HG02852 (cell line): ENCODE measurements at regions not wholly inside any gene's neighbourhood (a gene's known extent, or its start where the extent isn't known, plus 50 kb on each side); places are given as distances from the start of the nearest gene placed in this dataset.

Experiments used
- ATAC-seq: cut with Tn5 transposase; IDR thresholded peaks from one replicate; pipeline ENCODE4 v1.9.1; 2021; ENCODE audit warnings: mild to moderate bottlenecking, moderate library complexity; ENCODE audit not compliant: unreplicated experiment

- no peak for ATAC-seq
Measured at GRCh38 chr6:168837254-168838036, 396.5 kb downstream of the SMOC2 start.

DNA sequence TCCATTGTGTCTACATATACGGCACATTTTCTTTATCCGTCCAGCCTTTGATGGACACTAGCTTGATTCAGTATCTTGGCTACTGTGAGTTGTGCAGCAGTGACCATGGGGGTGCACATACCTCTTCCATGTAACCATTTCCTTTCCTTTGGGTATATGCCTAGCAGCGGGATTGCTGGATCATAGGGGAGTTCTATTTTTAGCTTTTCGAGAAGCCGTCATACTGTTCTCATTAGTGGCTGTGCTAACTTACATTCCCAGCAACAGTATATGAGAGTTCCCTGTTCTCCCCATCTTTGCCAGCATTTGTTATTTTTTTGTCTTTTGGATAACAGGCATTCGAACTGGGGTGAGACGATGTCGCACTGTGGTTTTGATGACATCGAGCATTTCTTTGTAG, 395.0 kb downstream of the SMOC2 start:
- ATAC-seq, result no peak

GRCh38 chr6:168834801-168835200, 393.8 kb downstream of the SMOC2 start:
- no peak for ATAC-seq

DNA sequence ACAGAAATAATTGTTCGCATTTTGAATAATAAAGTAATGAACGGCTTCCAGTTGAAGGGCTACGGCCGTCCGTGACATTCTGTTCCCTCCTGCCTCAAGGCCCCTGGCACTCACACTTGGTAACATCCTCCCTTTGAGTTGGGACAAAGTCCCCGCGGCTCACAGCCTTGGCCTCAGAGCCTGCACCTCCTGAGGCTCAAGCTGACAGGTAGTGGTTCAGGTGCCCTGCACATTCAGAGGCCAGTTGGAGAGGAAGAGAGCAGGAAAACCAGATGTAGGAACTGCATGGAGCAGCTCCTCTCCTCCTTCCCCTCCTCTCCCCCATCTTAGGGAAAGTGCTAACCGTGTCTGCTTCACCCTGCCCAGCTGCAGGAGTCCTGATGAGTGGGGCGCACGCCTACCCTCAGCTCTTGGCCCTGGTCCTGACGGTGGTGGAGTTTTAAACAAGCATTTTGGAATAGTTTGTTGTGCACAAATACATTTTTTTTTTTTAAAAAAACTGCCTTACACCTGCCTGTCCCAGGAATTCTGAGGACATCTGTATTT, 393.1 kb downstream of the SMOC2 start:
- no peak for ATAC-seq

GRCh38 chr6:168828800-168829199, 387.8 kb downstream of the SMOC2 start:
- ATAC-seq, result no peak

DNA sequence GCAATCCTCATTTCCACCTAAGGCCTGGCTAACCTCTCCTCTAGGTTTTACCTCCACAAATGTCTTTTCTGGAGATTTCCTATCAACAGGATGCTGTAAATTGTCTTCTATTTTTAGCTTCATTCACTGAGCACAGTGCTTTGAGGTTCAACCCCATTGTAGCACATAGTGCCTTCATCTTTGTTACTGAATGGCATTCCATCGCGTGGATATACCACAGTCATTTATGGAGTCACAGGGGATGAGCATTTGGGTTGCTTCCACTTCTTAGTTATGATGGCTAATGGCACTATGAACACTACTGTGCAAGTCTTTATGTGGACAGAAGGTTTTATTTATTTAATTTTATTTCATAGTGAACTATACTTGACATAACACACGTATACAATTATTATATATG, 387.1 kb downstream of the SMOC2 start:
- no peak for ATAC-seq

DNA sequence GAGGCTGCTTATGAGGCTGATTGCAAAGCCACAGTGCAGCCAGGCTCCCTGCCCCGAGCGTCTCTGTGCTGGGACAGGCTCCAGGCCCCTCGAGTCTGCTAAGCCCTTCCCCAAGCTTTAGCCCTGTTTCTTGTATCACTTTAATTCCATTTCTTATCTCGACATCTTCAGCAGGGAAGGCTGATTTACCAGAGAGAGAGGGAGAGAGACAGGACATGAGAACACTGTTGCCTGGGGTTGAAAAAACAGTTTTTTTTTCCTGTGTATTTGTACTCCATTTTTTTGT, 386.5 kb downstream of the SMOC2 start:
- no peak for ATAC-seq

- no peak for ATAC-seq
Measured at GRCh38 chr6:168826726-168827585, 386.0 kb downstream of the SMOC2 start.

GRCh38 chr6:168826078-168826390, 385.1 kb downstream of the SMOC2 start:
- no peak for ATAC-seq

GRCh38 chr6:168825226-168826077, 384.5 kb downstream of the SMOC2 start:
- no peak for ATAC-seq

GRCh38 chr6:168823397-168824212, 382.6 kb downstream of the SMOC2 start:
- ATAC-seq, result no peak

GRCh38 chr6:168822376-168822775, 381.4 kb downstream of the SMOC2 start:
- no peak for ATAC-seq

- no peak for ATAC-seq
Measured at GRCh38 chr6:168819546-168819945, 378.6 kb downstream of the SMOC2 start.

DNA sequence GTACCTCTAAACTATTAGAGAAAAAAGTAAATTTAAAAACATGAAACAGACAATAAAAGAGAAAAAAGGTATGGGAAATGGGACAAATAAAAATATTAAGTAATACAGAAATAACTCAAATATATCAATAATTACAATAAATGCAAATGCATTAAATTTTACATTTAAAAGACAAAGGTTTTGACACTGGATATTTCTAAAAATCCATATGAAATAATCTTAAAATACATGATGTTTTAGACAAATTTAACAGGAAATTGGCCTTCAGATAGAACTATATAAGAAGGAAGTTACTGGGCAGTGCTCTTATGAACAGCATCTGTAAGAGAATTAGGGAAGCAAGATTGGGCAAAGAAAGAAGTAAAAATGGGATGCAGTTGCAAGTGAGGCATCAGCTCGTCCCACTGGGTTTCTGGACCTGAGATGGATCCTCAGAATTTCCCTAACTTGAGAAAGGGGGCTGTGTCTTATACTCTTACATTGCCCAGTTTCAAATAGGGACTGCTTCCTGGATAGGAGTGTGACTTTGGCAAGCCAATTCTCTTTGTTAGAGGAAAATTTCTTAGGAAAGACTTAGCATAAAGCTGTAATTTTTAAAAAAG, 376.7 kb downstream of the SMOC2 start:
- ATAC-seq, result no peak

- no peak for ATAC-seq
Measured at GRCh38 chr6:168815229-168815628, 374.2 kb downstream of the SMOC2 start.

DNA sequence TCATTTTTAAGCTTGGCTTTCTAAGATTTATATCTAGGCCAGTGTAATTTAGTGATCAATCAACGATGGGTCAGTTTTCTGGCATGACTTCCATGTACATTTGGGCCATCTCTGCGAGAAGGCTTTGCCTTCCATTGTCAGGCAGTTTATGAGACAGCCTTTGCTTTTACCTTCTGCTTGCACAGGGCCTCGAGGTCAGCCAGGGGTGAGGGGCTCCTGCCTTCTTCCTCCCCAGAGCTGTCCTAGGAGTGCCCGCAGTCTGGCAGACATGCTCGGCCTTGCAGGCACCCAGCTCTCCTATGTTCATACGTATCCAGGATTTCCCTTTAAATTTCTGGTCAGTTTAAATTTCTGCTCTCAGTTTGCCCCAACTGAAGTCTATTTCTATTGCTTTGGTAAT, 367.2 kb downstream of the SMOC2 start:
- ATAC-seq, result no peak

- no peak for ATAC-seq
Measured at GRCh38 chr6:168804331-168804730, 363.3 kb downstream of the SMOC2 start.

GRCh38 chr6:168803874-168804273, 362.9 kb downstream of the SMOC2 start:
- no peak for ATAC-seq

- no peak for ATAC-seq
Measured at GRCh38 chr6:168799067-168799466, 358.1 kb downstream of the SMOC2 start.

- ATAC-seq, result no peak
Measured at GRCh38 chr6:168796106-168796505, 355.1 kb downstream of the SMOC2 start.
